ENCODE measurements at regions not wholly inside any gene's neighbourhood (a gene's known extent, or its start where the extent isn't known, plus 50 kb on each side); places are given as distances from the start of the nearest gene placed in this dataset.

- Mint-ChIP-seq H3K36me3 (peaks cover 0 to 15% of the 10 kb centered on the region in 2 donors), H3K27ac (no peak overlapping the region), H3K9me3 (peaks cover 16 to 22% of the 10 kb centered on the region in 2 donors)
- DNase-seq (ENCODE audit: low spot score in 2 of 2) (no peak), ATAC-seq (no peak)
Measured at GRCh38 chr15:97585408-97585807, 375.1 kb upstream of the ARRDC4 start.

GRCh38 chr15:97592778-97593177 lies 367.7 kb upstream of the ARRDC4 start:
- Mint-ChIP-seq H3K9me3 (peaks cover 4 to 7% of the 10 kb centered on the region in 2 donors), H3K27ac (no peak overlapping the region), H3K36me3 (no peaks in the 10 kb centered on the region)
- ATAC-seq (no peak), DNase-seq (ENCODE audit: low spot score in 2 of 2) (no peak)

GRCh38 chr15:97597801-97598200 lies 362.7 kb upstream of the ARRDC4 start:
- Mint-ChIP-seq H3K27ac (no peak overlapping the region), H3K9me3 (no peaks in the 10 kb centered on the region), H3K36me3 (no peaks in the 10 kb centered on the region)
- ATAC-seq (no peak), DNase-seq (ENCODE audit: low spot score in 2 of 2) (no peak)

GRCh38 chr15:97598353-97598798 lies 362.1 kb upstream of the ARRDC4 start:
- Mint-ChIP-seq H3K27ac (no peak overlapping the region), H3K9me3 (no peaks in the 10 kb centered on the region), H3K36me3 (no peaks in the 10 kb centered on the region)
- DNase-seq (ENCODE audit: low spot score in 2 of 2) = no peak
- ATAC-seq = no peak

- DNase-seq (ENCODE audit: low spot score in 2 of 2) = no peak
- no peak overlapping the region for H3K27ac Mint-ChIP-seq
- H3K36me3 Mint-ChIP-seq = no peaks in the 10 kb centered on the region
- H3K9me3 Mint-ChIP-seq = no peaks in the 10 kb centered on the region
- no peak for ATAC-seq
Measured at GRCh38 chr15:97600190-97600589, 360.3 kb upstream of the ARRDC4 start.

GRCh38 chr15:97604677-97605076 lies 355.8 kb upstream of the ARRDC4 start:
- Mint-ChIP-seq H3K27ac (no peak overlapping the region), H3K36me3 (no peaks in the 10 kb centered on the region), H3K9me3 (peaks cover 0 to 10% of the 10 kb centered on the region in 2 donors)
- DNase-seq (ENCODE audit: low spot score in 2 of 2) = no peak
- no peak for ATAC-seq

- ATAC-seq (no peak), DNase-seq (ENCODE audit: low spot score in 2 of 2) (no peak)
- Mint-ChIP-seq H3K27ac (no peak overlapping the region), H3K9me3 (peaks cover 18 to 25% of the 10 kb centered on the region in 2 donors), H3K36me3 (peaks cover 0 to 7% of the 10 kb centered on the region in 2 donors)
Measured at GRCh38 chr15:97615114-97615513, 345.4 kb upstream of the ARRDC4 start.

GRCh38 chr15:97623091-97623661 lies 337.3 kb upstream of the ARRDC4 start:
- peaks cover 5 to 13% of the 10 kb centered on the region in 2 donors for H3K9me3 Mint-ChIP-seq
- no peaks in the 10 kb centered on the region for H3K36me3 Mint-ChIP-seq
- ATAC-seq (no peak), DNase-seq (ENCODE audit: low spot score in 2 of 2) (no peak)
- peak overlapping the region in 1 of 2 donors; percentile 83 for H3K27ac Mint-ChIP-seq

- ATAC-seq (no peak), DNase-seq (ENCODE audit: low spot score in 2 of 2) (no peak)
- H3K9me3 Mint-ChIP-seq = peaks cover 16 to 17% of the 10 kb centered on the region in 2 donors
- peaks cover 0 to 5% of the 10 kb centered on the region in 2 donors for H3K36me3 Mint-ChIP-seq
- no peak overlapping the region for H3K27ac Mint-ChIP-seq
Measured at GRCh38 chr15:97627634-97628033, 332.9 kb upstream of the ARRDC4 start.

- DNase-seq (ENCODE audit: low spot score in 2 of 2) (no peak), ATAC-seq (no peak)
- no peak overlapping the region for H3K27ac Mint-ChIP-seq
- H3K9me3 Mint-ChIP-seq = peaks cover 4 to 11% of the 10 kb centered on the region in 2 donors
- no peaks in the 10 kb centered on the region for H3K36me3 Mint-ChIP-seq
Measured at GRCh38 chr15:97645758-97646157, 314.7 kb upstream of the ARRDC4 start.

GRCh38 chr15:97648728-97649127 lies 311.8 kb upstream of the ARRDC4 start:
- ATAC-seq (no peak), DNase-seq (ENCODE audit: low spot score in 2 of 2) (no peak)
- peaks cover 0 to 14% of the 10 kb centered on the region in 2 donors for H3K36me3 Mint-ChIP-seq
- H3K27ac Mint-ChIP-seq = no peak overlapping the region
- peaks cover 0 to 7% of the 10 kb centered on the region in 2 donors for H3K9me3 Mint-ChIP-seq

GRCh38 chr15:97652041-97652440 lies 308.5 kb upstream of the ARRDC4 start:
- H3K36me3 Mint-ChIP-seq = peaks cover 0 to 14% of the 10 kb centered on the region in 2 donors
- no peak for DNase-seq (ENCODE audit: low spot score in 2 of 2)
- peaks cover 0 to 10% of the 10 kb centered on the region in 2 donors for H3K9me3 Mint-ChIP-seq
- H3K27ac Mint-ChIP-seq = no peak overlapping the region
- ATAC-seq = no peak

- H3K36me3 Mint-ChIP-seq = peaks cover 0 to 14% of the 10 kb centered on the region in 2 donors
- DNase-seq (ENCODE audit: low spot score in 2 of 2) = no peak
- peaks cover 0 to 6% of the 10 kb centered on the region in 2 donors for H3K9me3 Mint-ChIP-seq
- no peak for ATAC-seq
- peak overlapping the region in 1 of 2 donors; percentile 87 for H3K27ac Mint-ChIP-seq
Measured at GRCh38 chr15:97652700-97653167, 307.8 kb upstream of the ARRDC4 start.

GRCh38 chr15:97653896-97654295 lies 306.6 kb upstream of the ARRDC4 start:
- no peak overlapping the region for H3K27ac Mint-ChIP-seq
- ATAC-seq = no peak

GRCh38 chr15:97654481-97655076 lies 305.9 kb upstream of the ARRDC4 start:
- H3K9me3 Mint-ChIP-seq = peaks cover 0 to 5% of the 10 kb centered on the region in 2 donors
- DNase-seq (ENCODE audit: low spot score in 2 of 2) = no peak
- H3K36me3 Mint-ChIP-seq = peaks cover 0 to 14% of the 10 kb centered on the region in 2 donors
- no peak overlapping the region for H3K27ac Mint-ChIP-seq
- ATAC-seq = no peak

More at GRCh38 chr15:97653896-97654295, 306.6 kb upstream of the ARRDC4 start:
- DNase-seq (ENCODE audit: low spot score in 2 of 2) = no peak
- peaks cover 0 to 14% of the 10 kb centered on the region in 2 donors for H3K36me3 Mint-ChIP-seq
- peaks cover 0 to 6% of the 10 kb centered on the region in 2 donors for H3K9me3 Mint-ChIP-seq

- Mint-ChIP-seq H3K27ac (no peak overlapping the region), H3K9me3 (peaks cover 8 to 12% of the 10 kb centered on the region in 2 donors), H3K36me3 (peaks cover 0 to 4% of the 10 kb centered on the region in 2 donors)
- DNase-seq (ENCODE audit: low spot score in 2 of 2) (no peak), ATAC-seq (no peak)
Measured at GRCh38 chr15:97661796-97662195, 298.7 kb upstream of the ARRDC4 start.

GRCh38 chr15:97672586-97672985 lies 287.9 kb upstream of the ARRDC4 start:
- Mint-ChIP-seq H3K9me3 (peaks cover 7 to 11% of the 10 kb centered on the region in 2 donors), H3K27ac (no peak overlapping the region), H3K36me3 (no peaks in the 10 kb centered on the region)
- ATAC-seq (no peak), DNase-seq (ENCODE audit: low spot score in 2 of 2) (no peak)

GRCh38 chr15:97678656-97679055 lies 281.8 kb upstream of the ARRDC4 start:
- ATAC-seq (no peak), DNase-seq (ENCODE audit: low spot score in 2 of 2) (no peak)
- Mint-ChIP-seq H3K36me3 (peaks cover 0 to 6% of the 10 kb centered on the region in 2 donors), H3K9me3 (peaks cover 15 to 17% of the 10 kb centered on the region in 2 donors), H3K27ac (no peak overlapping the region)
